ENCODE measurements at regions not wholly inside any gene's neighbourhood (a gene's known extent, or its start where the extent isn't known, plus 50 kb on each side); places are given as distances from the start of the nearest gene placed in this dataset.

- DNase-seq = no peak
Measured at GRCh38 chr3:65231544-65231943, 543.7 kb upstream of the ADAMTS9 start.

GRCh38 chr3:65230261-65231139, 542.7 kb upstream of the ADAMTS9 start:
- no peak for DNase-seq

DNA sequence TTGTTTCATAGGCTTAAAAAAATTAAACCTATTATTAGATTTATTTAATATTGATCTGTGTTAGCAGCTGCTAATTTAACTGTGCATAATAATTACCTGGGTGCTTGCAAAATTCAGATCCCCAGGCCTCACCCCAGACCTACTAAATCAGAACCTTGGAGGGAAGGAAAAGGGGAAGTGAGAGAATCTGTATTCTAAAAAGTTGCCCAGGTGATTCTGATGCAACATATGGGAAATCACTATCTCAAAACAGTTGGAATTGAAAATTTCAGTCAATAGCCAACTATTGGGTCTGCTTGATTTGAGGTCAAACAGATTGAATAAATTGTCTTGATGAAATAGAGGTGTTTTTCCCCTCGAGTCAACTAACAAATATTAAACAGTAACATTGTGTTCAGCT, 538.5 kb upstream of the ADAMTS9 start:
- no peak for DNase-seq

DNA sequence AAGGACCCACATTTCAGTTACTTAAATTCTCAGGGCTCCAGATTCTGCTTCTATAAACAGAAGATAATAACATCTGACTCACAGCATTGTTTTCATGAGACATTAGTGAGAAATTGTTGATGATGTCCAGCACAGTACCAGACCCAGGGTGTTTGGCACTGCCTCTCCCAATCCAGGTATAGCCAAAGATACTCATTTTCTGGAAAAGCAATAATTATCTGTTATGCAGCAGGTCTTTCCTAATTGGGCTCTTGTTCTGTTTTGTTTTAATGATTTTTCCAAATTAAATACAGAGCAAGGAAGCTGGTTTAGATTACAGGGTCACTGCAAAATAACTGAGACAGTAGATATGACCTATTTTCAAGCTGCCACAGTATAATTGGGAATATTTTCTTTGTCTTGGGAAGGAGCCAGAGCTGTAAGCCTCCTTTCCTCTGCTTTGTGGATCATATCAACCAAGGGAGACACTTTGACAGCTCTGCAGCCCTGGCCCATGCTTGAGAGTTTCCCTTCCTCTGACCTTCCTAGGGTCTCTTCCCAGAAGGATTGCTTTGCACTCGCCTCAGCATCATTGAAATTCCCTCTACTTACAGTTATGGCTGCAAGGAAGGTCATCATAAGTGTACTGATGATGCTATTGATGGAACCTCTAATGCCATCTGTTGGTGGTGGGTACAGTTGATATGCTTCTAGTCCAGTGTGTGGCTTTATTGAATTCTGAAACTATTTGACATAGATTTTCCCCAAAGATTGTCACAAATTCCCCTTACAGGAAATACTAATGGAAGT, 522.4 kb upstream of the ADAMTS9 start:
- DNase-seq = no peak

DNA sequence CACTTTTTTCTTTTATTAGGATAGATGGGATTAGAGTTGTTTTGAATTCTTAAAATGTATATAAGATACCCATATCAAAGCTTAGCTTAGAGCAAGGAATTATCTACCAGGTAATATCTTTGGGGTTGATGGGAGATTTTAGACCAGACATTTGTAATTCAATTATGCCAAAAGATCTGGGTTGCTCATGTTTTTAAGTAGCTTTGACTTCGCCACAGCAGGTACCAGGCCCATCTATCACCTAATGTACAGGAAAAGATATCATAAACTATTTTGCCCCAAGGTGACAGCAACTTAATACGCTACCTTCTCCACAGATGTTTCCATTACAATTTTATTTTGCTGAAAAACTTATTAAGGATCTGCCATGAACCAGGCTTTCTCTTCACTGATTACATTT, 514.6 kb upstream of the ADAMTS9 start:
- DNase-seq = no peak

- no peak for DNase-seq
Measured at GRCh38 chr3:65201926-65202325, 514.1 kb upstream of the ADAMTS9 start.

DNA sequence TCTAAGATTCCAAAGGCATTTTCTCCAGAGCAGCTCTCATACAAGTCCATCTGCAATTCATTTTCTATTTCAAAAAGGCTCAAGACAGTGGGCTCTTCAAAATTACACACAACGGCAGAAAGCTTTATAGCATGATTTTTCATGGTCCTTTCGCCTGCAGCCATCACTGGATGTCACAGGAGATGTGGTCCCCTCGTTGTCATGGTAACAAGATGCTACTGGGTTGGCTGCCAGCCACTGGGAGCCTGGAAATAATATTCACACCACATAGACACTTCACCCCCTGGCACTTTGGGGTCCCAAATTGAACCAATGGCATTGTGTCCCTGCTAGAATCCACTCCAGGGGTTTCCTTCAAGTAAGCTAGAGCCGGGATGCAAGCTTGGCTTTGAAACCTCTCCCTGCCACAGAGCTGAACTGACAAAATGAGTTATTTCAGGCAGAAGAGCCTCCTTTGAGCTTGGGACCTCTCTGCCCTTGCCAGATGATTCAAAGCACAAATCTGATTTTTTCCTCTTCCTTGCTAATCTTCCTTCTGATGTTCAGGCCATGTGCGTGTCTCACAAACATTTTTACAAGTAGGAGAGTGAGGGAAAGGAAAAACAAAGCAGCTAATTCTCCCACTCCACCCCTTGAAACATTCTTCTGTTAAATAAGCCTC, 512.6 kb upstream of the ADAMTS9 start:
- DNase-seq = no peak

DNA sequence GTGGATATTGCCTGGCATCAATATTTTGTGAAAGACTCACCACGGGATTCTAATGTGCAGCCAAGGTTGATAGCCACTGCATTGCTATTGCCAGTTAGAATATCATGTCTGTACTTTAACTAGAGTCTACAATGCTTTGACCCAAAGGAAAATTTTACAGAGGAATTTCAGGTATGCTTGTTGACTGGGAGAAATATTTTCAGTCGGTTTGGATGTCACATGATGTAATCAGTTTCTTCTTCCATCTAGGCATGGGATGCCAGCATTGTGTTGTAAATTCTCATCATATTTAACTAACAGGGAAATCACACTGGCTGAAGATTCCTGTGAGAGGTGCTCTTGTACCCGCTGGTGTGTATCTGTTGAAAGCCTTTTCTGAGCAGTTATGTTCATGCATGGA, 508.9 kb upstream of the ADAMTS9 start:
- DNase-seq = no peak

GRCh38 chr3:65195211-65196006, 507.6 kb upstream of the ADAMTS9 start:
- DNase-seq = no peak

GRCh38 chr3:65194744-65195143, 506.9 kb upstream of the ADAMTS9 start:
- no peak for DNase-seq

DNA sequence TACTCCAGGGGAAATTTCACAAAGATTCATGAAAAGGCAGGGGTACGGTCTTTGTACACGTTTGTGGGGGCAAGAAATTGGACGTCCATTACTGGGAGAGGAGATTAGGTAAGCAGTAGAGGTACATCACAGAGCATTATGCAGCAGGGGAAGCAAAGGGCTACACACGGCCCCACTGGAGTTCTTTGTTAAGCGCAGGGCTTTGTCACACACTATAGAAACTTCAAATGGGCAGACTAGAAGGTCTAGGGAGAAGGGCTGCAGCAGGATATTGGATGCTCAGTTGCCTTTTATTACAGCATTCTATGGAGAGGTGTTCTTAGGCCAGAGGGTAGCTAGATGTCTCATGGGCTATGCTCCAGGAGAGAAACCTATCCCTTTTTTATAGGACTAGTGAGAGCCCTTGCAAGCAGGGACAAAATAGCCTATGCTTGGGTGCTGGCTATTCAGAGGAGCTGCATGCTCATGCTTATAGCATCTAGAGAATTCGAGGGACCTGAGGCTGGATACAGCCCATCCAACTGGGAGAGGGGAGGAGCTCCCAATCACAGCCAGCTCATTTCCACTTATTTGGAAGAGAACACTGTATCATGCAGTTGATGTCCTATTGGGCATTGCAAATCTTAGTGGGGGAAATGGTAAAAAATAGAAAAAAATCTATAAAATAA, 506.4 kb upstream of the ADAMTS9 start:
- DNase-seq = no peak

- no peak for DNase-seq
Measured at GRCh38 chr3:65193531-65193930, 505.7 kb upstream of the ADAMTS9 start.

- DNase-seq = no peak
Measured at GRCh38 chr3:65190111-65190510, 502.3 kb upstream of the ADAMTS9 start.

DNA sequence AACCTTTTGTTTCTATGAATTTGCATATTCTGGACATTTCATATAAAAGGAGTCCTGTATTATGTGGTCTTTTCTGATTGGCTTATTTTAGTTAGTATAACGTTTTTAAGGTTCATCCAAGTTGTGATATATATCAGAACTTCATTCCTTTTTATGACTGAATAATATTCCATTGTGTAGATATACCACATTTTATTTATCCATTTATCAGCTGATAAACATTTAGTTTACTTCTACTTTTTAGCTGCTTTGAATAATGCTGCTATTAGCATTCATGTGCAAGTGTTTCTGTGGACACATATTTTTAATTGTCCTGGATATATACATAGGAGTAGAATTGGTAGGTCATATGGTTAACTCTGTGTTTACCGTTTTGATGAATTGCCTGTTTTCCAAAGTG, 498.5 kb upstream of the ADAMTS9 start:
- no peak for DNase-seq

GRCh38 chr3:65182682-65183081, 494.9 kb upstream of the ADAMTS9 start:
- DNase-seq = no peak

- no peak for DNase-seq
Measured at GRCh38 chr3:65182085-65182484, 494.3 kb upstream of the ADAMTS9 start.

- DNase-seq = no peak
Measured at GRCh38 chr3:65181391-65181871, 493.6 kb upstream of the ADAMTS9 start.

- no peak for DNase-seq
Measured at GRCh38 chr3:65178703-65179102, 490.9 kb upstream of the ADAMTS9 start.

DNA sequence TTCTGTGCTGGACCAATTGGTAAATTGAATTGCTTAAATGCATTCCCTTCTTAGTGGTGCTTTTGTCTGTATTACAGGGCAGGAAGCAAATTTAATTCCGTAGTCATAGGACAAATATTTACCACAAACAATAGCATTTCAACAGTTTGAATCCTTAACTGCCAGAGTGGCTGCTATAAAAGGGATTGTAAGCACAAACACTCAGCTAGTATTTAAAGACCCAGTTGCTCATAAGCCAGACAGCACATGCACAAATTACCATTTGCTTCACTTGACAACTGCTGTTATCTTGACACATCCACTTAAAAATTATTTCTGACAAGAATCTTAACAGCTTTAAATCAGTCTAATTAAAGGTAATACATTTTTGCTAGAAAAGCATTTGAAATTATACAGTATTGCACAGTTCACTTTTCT, 490.2 kb upstream of the ADAMTS9 start:
- no peak for DNase-seq

DNA sequence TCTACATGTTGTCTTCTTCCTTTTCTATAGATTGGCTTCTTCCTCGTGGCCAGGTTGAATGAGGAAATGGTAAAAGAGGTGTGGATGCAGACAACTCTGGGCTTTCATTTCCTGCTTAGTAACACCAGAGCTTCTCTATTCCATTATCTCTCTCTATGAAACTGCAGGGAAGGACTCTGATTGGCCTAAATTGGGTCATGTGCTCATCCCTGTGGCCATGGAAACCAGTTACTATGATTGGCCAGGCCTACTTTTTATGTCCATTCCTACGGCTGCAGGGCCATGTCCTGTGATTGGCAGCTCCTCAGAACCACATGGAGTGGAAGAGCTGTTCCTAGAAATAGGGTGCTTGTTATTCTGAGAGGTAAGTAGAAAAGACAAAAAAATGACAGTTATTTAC, 486.9 kb upstream of the ADAMTS9 start:
- DNase-seq = no peak

- no peak for DNase-seq
Measured at GRCh38 chr3:65173841-65174240, 486.0 kb upstream of the ADAMTS9 start.

- no peak for DNase-seq
Measured at GRCh38 chr3:65172209-65172608, 484.4 kb upstream of the ADAMTS9 start.

Data from SHP77 treated with DMSO at 0.1 percent for 48 hours (cell line).